ENCODE measurements at regions not wholly inside any gene's neighbourhood (a gene's known extent, or its start where the extent isn't known, plus 50 kb on each side); places are given as distances from the start of the nearest gene placed in this dataset.

DNA sequence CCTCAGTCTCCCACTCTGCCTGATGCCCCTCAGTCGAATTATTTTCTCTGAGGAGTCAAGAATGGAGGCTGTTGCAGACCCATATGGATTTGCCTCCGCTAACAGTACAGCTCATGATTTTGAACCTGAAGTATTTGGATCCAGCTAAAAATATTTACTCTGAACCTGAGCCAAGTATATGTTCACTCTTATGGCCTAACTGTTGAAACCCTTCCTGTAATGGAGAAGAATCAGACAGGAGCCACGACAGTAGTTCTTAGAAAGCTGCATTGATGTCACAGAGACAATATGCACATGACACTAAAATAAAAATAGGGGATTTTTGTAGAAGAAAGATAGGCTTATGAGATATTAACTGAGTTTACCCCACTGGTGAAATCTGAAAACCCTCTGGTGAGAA, 1128.3 kb upstream of the FLRT2 start:
- peaks cover 12% of the 10 kb centered on the region for H3K9me3 Mint-ChIP-seq
- no peak overlapping the region for H3K27ac Mint-ChIP-seq
- DNase-seq (ENCODE audit: low spot score) (no peak), ATAC-seq (no peak)
- ChIA-PET POLR2A (no interaction called here), CTCF (no interaction called here)
- no peak overlapping the region for H3K4me3 Mint-ChIP-seq
- H3K36me3 Mint-ChIP-seq, result peaks cover 11% of the 10 kb centered on the region
- H3K27me3 Mint-ChIP-seq (ENCODE audit: low read depth), result no peaks in the 10 kb centered on the region
- peaks cover 32% of the 10 kb centered on the region for H3K4me1 Mint-ChIP-seq
- no peak for TF ChIP-seq ELF4 (CRISPR knock-in tag; IDR thresholded peaks at IDR 0.05; ENCODE audit: low read depth)
- TF ChIP-seq, protein P1, sequence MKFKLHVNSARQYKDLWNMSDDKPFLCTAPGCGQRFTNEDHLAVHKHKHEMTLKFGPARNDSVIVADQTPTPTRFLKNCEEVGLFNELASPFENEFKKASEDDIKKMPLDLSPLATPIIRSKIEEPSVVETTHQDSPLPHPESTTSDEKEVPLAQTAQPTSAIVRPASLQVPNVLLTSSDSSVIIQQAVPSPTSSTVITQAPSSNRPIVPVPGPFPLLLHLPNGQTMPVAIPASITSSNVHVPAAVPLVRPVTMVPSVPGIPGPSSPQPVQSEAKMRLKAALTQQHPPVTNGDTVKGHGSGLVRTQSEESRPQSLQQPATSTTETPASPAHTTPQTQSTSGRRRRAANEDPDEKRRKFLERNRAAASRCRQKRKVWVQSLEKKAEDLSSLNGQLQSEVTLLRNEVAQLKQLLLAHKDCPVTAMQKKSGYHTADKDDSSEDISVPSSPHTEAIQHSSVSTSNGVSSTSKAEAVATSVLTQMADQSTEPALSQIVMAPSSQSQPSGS (CRISPR knock-in tag; IDR thresholded peaks at IDR 0.05; ENCODE audit: borderline replicate concordance, low read depth), result no peak
- no peak for TF ChIP-seq HMGA2 (CRISPR knock-in tag; IDR thresholded peaks at IDR 0.05)

DNA sequence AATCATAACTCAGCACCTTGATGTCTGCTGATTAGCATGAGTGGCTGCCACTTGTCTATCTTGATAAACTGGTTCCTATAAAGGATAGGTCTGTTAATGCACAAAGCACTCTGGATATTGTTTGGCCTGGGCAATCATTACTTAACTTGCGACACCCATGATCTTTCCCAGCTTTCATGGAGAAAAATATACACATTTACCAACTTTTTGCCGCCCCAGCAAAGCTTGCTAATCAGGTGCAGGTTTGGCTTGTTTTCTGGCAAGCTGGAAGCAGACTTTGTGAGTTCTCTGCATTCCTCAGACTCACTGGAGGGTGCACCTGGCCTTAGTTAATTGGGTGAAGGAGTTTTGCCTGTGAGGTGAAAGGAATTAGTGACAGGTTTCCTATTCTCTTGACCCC, 1126.4 kb upstream of the FLRT2 start:
- H3K36me3 Mint-ChIP-seq, result peaks cover 7% of the 10 kb centered on the region
- H3K27me3 Mint-ChIP-seq (ENCODE audit: low read depth), result no peaks in the 10 kb centered on the region
- peak overlapping the region; percentile 68 for H3K27ac Mint-ChIP-seq
- H3K4me3 Mint-ChIP-seq, result no peak overlapping the region
- ChIA-PET CTCF (no interaction called here), POLR2A (no interaction called here)
- ATAC-seq (peak; percentile 88), DNase-seq (ENCODE audit: low spot score) (peak; percentile 32)
- H3K9me3 Mint-ChIP-seq, result peaks cover 8% of the 10 kb centered on the region
- peaks cover 29% of the 10 kb centered on the region for H3K4me1 Mint-ChIP-seq
- no peak for TF ChIP-seq ZNF121 (CRISPR knock-in tag; IDR thresholded peaks at IDR 0.05)
- no peak for TF ChIP-seq CBFB (CRISPR knock-in tag; IDR thresholded peaks at IDR 0.05; ENCODE audit: low read depth)
- no peak for TF ChIP-seq ZNF263 (CRISPR knock-in tag; IDR thresholded peaks at IDR 0.05; ENCODE audit: low read depth)
- no peak for TF ChIP-seq GTF2I (CRISPR knock-in tag; conservative IDR thresholded peaks at IDR 0.05)
- no peak for TF ChIP-seq FOXP1 (CRISPR knock-in tag; IDR thresholded peaks at IDR 0.05; ENCODE audit: borderline replicate concordance)
- TF ChIP-seq ZNF317 (CRISPR knock-in tag; IDR thresholded peaks at IDR 0.05; ENCODE audit: borderline replicate concordance, low read depth), result no peak
- no peak for TF ChIP-seq SOX15 (CRISPR knock-in tag; IDR thresholded peaks at IDR 0.05)
- TF ChIP-seq, protein P2, sequence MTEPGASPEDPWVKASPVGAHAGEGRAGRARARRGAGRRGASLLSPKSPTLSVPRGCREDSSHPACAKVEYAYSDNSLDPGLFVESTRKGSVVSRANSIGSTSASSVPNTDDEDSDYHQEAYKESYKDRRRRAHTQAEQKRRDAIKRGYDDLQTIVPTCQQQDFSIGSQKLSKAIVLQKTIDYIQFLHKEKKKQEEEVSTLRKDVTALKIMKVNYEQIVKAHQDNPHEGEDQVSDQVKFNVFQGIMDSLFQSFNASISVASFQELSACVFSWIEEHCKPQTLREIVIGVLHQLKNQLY (CRISPR knock-in tag; IDR thresholded peaks at IDR 0.05), result no peak
- TF ChIP-seq OVOL2 (CRISPR knock-in tag; IDR thresholded peaks at IDR 0.05; ENCODE audit: borderline replicate concordance), result no peak
- TF ChIP-seq, protein P1 (CRISPR knock-in tag; IDR thresholded peaks at IDR 0.05; ENCODE audit: borderline replicate concordance, low read depth), result no peak
- TF ChIP-seq ZNF219 (CRISPR knock-in tag; IDR thresholded peaks at IDR 0.05; ENCODE audit: borderline replicate concordance), result no peak
- TF ChIP-seq, protein P3, sequence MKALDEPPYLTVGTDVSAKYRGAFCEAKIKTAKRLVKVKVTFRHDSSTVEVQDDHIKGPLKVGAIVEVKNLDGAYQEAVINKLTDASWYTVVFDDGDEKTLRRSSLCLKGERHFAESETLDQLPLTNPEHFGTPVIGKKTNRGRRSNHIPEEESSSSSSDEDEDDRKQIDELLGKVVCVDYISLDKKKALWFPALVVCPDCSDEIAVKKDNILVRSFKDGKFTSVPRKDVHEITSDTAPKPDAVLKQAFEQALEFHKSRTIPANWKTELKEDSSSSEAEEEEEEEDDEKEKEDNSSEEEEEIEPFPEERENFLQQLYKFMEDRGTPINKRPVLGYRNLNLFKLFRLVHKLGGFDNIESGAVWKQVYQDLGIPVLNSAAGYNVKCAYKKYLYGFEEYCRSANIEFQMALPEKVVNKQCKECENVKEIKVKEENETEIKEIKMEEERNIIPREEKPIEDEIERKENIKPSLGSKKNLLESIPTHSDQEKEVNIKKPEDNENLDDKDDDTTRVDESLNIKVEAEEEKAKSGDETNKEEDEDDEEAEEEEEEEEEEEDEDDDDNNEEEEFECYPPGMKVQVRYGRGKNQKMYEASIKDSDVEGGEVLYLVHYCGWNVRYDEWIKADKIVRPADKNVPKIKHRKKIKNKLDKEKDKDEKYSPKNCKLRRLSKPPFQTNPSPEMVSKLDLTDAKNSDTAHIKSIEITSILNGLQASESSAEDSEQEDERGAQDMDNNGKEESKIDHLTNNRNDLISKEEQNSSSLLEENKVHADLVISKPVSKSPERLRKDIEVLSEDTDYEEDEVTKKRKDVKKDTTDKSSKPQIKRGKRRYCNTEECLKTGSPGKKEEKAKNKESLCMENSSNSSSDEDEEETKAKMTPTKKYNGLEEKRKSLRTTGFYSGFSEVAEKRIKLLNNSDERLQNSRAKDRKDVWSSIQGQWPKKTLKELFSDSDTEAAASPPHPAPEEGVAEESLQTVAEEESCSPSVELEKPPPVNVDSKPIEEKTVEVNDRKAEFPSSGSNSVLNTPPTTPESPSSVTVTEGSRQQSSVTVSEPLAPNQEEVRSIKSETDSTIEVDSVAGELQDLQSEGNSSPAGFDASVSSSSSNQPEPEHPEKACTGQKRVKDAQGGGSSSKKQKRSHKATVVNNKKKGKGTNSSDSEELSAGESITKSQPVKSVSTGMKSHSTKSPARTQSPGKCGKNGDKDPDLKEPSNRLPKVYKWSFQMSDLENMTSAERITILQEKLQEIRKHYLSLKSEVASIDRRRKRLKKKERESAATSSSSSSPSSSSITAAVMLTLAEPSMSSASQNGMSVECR (CRISPR knock-in tag; IDR thresholded peaks at IDR 0.05; ENCODE audit: borderline replicate concordance), result no peak
- TF ChIP-seq, protein P4, sequence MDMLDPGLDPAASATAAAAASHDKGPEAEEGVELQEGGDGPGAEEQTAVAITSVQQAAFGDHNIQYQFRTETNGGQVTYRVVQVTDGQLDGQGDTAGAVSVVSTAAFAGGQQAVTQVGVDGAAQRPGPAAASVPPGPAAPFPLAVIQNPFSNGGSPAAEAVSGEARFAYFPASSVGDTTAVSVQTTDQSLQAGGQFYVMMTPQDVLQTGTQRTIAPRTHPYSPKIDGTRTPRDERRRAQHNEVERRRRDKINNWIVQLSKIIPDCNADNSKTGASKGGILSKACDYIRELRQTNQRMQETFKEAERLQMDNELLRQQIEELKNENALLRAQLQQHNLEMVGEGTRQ (CRISPR knock-in tag; IDR thresholded peaks at IDR 0.05), result no peak
- TF ChIP-seq, protein P5, sequence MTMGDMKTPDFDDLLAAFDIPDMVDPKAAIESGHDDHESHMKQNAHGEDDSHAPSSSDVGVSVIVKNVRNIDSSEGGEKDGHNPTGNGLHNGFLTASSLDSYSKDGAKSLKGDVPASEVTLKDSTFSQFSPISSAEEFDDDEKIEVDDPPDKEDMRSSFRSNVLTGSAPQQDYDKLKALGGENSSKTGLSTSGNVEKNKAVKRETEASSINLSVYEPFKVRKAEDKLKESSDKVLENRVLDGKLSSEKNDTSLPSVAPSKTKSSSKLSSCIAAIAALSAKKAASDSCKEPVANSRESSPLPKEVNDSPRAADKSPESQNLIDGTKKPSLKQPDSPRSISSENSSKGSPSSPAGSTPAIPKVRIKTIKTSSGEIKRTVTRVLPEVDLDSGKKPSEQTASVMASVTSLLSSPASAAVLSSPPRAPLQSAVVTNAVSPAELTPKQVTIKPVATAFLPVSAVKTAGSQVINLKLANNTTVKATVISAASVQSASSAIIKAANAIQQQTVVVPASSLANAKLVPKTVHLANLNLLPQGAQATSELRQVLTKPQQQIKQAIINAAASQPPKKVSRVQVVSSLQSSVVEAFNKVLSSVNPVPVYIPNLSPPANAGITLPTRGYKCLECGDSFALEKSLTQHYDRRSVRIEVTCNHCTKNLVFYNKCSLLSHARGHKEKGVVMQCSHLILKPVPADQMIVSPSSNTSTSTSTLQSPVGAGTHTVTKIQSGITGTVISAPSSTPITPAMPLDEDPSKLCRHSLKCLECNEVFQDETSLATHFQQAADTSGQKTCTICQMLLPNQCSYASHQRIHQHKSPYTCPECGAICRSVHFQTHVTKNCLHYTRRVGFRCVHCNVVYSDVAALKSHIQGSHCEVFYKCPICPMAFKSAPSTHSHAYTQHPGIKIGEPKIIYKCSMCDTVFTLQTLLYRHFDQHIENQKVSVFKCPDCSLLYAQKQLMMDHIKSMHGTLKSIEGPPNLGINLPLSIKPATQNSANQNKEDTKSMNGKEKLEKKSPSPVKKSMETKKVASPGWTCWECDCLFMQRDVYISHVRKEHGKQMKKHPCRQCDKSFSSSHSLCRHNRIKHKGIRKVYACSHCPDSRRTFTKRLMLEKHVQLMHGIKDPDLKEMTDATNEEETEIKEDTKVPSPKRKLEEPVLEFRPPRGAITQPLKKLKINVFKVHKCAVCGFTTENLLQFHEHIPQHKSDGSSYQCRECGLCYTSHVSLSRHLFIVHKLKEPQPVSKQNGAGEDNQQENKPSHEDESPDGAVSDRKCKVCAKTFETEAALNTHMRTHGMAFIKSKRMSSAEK (CRISPR knock-in tag; IDR thresholded peaks at IDR 0.05; ENCODE audit: borderline replicate concordance), result no peak
- TF ChIP-seq ETV6 (CRISPR knock-in tag; IDR thresholded peaks at IDR 0.05), result no peak
- no peak for TF ChIP-seq ZNF423 (CRISPR knock-in tag; IDR thresholded peaks at IDR 0.05)

Data from WTC11 (cell line).